Epithelial cell of esophagus (primary cell): ENCODE measurements at regions not wholly inside any gene's neighbourhood (a gene's known extent, or its start where the extent isn't known, plus 50 kb on each side); places are given as distances from the start of the nearest gene placed in this dataset.
A peak's percentile ranks its signal among the peaks of the same experiment; 100 is the strongest.

Experiments used
- DNase-seq: peaks from one replicate; pipeline ENCODE4 v3.0.0; 2010; ENCODE audit warnings: low read depth
- H3K4me3 ChIP-seq: 2 replicates; pipeline ENCODE4 v1.5.1; 2011; ENCODE audit warnings: mild to moderate bottlenecking, low read length, control low read depth
- TF ChIP-seq, protein P1 (sequence below): IDR thresholded peaks from 2 replicates; pipeline ENCODE4 v1.5.1; 2011; ENCODE audit warnings: low read depth, mild to moderate bottlenecking, low read length, control low read depth, inconsistent platforms; ENCODE audit not compliant: insufficient read depth; ENCODE audit errors: missing control alignments

- TF ChIP-seq, protein P1, sequence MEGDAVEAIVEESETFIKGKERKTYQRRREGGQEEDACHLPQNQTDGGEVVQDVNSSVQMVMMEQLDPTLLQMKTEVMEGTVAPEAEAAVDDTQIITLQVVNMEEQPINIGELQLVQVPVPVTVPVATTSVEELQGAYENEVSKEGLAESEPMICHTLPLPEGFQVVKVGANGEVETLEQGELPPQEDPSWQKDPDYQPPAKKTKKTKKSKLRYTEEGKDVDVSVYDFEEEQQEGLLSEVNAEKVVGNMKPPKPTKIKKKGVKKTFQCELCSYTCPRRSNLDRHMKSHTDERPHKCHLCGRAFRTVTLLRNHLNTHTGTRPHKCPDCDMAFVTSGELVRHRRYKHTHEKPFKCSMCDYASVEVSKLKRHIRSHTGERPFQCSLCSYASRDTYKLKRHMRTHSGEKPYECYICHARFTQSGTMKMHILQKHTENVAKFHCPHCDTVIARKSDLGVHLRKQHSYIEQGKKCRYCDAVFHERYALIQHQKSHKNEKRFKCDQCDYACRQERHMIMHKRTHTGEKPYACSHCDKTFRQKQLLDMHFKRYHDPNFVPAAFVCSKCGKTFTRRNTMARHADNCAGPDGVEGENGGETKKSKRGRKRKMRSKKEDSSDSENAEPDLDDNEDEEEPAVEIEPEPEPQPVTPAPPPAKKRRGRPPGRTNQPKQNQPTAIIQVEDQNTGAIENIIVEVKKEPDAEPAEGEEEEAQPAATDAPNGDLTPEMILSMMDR, result no peak
- peak; percentile 20 for DNase-seq
Observed at GRCh38 chr3:182455011-182455410, 338.3 kb upstream of the ATP11B start.

GRCh38 chr3:182460303-182460702, 333.0 kb upstream of the ATP11B start:
- H3K4me3 ChIP-seq, result no peak overlapping the region
- DNase-seq, result no peak
- TF ChIP-seq, protein P1, result no peak

More at GRCh38 chr3:182455011-182455410, 338.3 kb upstream of the ATP11B start:
- no peak overlapping the region for H3K4me3 ChIP-seq

DNA sequence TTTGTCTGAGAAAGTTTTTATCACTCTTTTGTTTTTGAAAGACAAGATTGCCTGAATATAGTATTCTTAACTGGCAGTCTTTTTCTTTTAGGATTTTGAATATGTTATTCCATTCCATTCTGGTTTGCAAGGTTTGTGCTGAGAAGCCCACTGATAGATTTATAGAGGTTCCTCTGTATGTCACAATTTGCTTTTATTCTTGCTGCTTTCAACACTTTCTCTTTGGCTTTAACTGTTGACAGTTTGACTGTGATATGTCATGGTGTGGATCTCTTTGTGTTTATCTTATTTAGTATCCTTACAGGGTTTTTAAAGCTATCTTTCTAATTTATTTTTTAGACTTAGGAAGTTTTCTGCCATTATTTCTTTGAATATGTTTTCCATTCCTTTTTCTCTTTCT, 331.2 kb upstream of the ATP11B start:
- TF ChIP-seq, protein P1, result no peak
- no peak for DNase-seq
- H3K4me3 ChIP-seq, result no peak overlapping the region

- H3K4me3 ChIP-seq, result no peak overlapping the region
- no peak for DNase-seq
- TF ChIP-seq, protein P1, result no peak
Observed at GRCh38 chr3:182464513-182465145, 328.7 kb upstream of the ATP11B start.

DNA sequence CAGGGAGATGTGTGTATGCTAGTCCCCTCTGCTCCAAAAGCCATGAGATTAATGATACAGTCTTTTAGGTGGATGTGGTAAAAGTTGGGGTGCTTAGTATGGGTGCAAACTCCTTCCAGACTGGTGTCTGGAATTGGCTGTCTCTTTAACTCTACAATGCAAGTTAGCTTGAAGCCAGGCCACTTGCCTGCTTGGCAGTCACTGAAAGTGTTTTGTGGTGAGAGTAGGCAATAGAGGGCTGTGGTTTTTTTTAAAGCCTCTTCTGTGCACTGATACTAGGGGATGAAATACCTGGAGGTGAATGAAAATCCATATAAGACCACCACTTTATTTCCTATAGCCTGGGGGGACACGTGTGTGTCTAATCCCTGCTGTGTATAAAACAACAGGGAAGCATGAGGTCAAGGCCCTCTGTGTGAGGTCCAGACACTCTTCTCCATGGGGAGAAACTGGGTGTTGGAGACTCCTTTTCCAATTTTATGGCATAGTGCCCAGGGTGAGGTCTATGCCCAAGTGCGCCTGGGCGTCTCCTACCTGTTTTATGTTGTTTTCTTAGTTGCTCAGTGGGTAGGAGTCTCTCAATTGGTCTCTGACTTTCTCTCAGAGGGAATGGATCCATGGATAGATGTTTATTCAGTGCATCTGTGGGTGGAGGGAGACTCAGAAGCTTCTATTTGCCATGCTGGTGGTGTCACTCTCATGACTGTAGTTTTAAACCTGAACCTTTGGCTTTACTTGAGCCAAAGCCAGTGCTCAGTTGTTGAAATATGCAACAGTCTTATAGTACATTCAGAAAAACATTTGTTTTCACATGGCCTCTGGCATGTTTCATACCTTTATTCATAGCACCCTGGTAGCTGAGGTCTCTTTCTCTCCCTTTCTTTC, 327.8 kb upstream of the ATP11B start:
- no peak for DNase-seq
- TF ChIP-seq, protein P1, result no peak
- H3K4me3 ChIP-seq, result no peak overlapping the region

GRCh38 chr3:182469086-182469485, 324.2 kb upstream of the ATP11B start:
- no peak for DNase-seq
- TF ChIP-seq, protein P1, result no peak
- no peak overlapping the region for H3K4me3 ChIP-seq
